ENCODE measurements at regions not wholly inside any gene's neighbourhood (a gene's known extent, or its start where the extent isn't known, plus 50 kb on each side); places are given as distances from the start of the nearest gene placed in this dataset.
"Not testable (repeated sequence)": the region's sequence is repeated elsewhere in the genome, so short reads cannot be mapped to it uniquely, and the experiment has no call there.

DNA sequence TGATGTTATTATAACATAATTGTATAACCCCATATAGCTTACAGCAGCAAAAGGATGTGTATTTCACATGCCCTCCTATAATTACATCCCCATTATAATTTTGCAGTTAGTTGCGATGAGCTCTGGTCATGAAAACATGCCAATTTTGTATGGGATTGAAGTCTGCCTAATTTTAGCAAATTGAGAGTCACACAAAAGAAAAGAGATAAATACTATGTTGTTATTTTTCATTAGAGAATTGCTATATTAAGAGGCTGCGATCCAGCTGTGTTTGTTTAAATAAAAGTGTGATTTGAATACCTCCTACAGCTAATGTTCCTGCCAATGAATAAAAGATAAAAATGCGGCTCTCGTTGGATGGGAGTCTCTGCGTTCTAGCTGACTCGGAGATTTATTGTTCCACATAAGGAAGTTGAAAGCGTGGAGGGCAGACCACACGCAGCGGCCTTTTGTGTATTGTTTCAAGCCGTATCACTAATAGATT lies 461.0 kb upstream of the NFIA start:
- Mint-ChIP-seq H3K9me3 (ENCODE audit: low read depth) (no peaks in the 10 kb centered on the region), H3K4me1 (ENCODE audit: low read depth) (no peaks in the 10 kb centered on the region), H3K27ac (no peak overlapping the region), H3K36me3 (no peaks in the 10 kb centered on the region), H3K4me3 (no peak overlapping the region), H3K27me3 (peaks cover 17% of the 10 kb centered on the region)

DNA sequence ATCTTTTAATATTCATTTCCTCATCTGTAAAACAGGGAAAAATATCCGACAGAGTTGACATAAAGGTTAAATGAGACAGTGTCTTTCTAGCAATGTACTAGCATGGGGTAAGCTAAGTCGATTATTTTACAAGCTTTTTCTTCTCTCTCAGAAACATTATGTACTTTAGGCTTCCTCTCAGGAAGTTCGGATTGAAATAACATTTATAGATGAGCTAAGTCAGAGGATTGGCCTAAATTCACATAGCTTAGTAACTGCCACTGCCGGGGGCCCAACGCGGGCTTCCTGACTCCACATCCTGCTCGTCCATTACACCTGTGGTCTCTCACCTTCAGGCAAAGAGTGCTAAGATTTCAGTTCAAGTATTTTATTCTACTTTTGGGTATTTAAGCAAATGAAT lies 462.3 kb upstream of the NFIA start:
- H3K27me3 Mint-ChIP-seq: peaks cover 17% of the 10 kb centered on the region
- no peak overlapping the region for H3K27ac Mint-ChIP-seq
- no peak overlapping the region for H3K4me3 Mint-ChIP-seq
- H3K4me1 Mint-ChIP-seq (ENCODE audit: low read depth): no peaks in the 10 kb centered on the region
- no peaks in the 10 kb centered on the region for H3K36me3 Mint-ChIP-seq
- no peaks in the 10 kb centered on the region for H3K9me3 Mint-ChIP-seq (ENCODE audit: low read depth)

DNA sequence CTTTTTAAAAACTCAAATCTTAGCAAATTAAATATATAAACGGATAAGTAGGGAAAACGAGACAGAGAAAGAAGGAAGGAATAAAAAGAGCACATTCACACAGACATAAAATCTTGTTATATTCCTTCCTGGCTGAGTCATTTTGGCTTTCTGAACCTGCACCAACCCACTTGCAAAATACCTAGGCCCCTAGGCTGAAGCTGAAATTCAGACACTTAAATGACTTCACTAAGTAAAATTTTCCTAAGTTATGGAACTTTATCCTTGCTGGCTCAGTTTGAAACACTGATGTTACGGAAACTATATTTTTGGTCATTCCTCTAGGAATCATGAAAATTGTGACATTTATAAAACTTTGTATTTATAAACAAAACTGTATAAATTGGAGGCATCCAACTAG lies 462.8 kb upstream of the NFIA start:
- Mint-ChIP-seq H3K27me3 (peaks cover 17% of the 10 kb centered on the region), H3K36me3 (no peaks in the 10 kb centered on the region), H3K4me1 (ENCODE audit: low read depth) (no peaks in the 10 kb centered on the region), H3K27ac (no peak overlapping the region), H3K9me3 (ENCODE audit: low read depth) (no peaks in the 10 kb centered on the region), H3K4me3 (no peak overlapping the region)

DNA sequence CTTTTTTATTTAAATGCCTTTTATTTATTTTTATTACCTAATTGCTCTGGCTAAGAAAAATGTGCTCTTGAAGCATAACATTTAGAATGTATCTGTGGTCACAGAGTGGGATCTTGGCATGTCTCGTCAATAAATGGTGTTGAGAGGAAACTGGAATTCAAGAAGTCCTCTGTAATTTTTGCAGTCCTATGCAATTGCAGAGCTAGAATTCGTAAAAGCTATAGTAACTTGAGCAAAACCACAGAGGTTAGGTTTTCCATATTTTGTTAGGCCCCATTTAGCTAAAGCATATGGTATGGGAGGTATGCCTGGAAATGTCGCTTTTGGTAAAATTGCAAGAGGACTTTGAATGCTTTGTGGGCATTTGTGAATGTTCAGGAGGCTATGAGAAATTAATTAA lies 466.7 kb upstream of the NFIA start:
- Mint-ChIP-seq H3K9me3 (ENCODE audit: low read depth) (no peaks in the 10 kb centered on the region), H3K27ac (no peak overlapping the region), H3K36me3 (no peaks in the 10 kb centered on the region), H3K4me3 (no peak overlapping the region), H3K4me1 (ENCODE audit: low read depth) (no peaks in the 10 kb centered on the region), H3K27me3 (peaks cover 9% of the 10 kb centered on the region)

DNA sequence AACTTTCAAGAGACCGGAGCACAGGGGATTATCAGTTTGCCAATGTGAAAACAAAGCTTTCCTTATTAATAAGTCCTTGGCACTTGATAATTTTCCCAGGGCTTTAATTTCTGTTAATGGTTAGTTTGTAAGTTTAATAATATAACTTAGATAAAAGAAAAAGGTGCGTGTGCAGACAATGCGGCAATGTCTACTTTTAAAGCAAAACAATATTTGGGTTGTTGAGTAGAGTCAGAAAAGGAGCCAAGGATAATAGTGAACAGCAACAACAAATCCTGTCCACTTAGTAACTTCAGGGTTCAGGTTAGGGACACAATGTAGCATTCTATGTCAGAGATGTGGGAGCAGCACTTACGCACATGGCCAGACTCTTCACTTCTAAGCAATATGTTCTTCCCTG lies 469.6 kb upstream of the NFIA start:
- no peaks in the 10 kb centered on the region for H3K9me3 Mint-ChIP-seq (ENCODE audit: low read depth)
- H3K4me1 Mint-ChIP-seq (ENCODE audit: low read depth): no peaks in the 10 kb centered on the region
- no peak overlapping the region for H3K27ac Mint-ChIP-seq
- H3K36me3 Mint-ChIP-seq: no peaks in the 10 kb centered on the region
- H3K4me3 Mint-ChIP-seq: no peak overlapping the region
- H3K27me3 Mint-ChIP-seq: peaks cover 7% of the 10 kb centered on the region

DNA sequence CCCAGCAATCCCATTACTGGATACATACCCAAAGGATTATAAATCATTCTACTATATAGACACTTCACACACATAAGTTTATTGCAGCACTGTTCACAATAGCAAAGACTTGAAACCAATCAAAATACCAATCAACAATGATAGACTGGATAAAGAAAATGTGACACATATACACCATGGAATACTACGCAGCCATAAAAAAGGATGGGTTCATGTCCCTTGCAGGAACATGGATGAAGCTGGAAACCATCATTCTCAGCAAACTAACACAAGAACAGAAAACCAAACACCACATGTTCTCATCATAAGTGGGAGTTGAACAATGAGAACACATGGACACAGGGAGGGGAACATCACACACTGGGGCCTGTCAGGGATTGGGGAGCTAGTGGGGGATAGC lies 475.4 kb upstream of the NFIA start:
- H3K27ac Mint-ChIP-seq; H3K4me3 Mint-ChIP-seq; H3K27me3 Mint-ChIP-seq; H3K4me1 Mint-ChIP-seq (ENCODE audit: low read depth); H3K9me3 Mint-ChIP-seq (ENCODE audit: low read depth); H3K36me3 Mint-ChIP-seq: not testable (repeated sequence)

DNA sequence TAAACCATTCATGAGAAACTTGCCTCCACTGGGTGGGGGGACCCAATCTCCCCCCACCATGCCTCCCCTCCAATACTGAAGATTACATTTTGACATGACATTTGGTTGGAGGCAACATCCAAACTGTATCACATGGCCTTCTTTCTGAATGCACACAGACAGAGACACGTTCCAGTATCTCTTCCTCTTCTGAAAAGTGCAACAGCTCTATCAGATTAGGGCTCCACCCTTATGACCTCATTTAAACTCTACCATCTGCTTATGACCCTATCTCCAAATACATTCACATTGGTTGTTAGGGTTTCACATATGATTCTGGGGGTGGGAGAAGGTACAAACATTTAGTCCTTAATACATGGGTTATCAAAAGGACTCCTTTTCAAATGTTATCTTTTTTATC lies 481.8 kb upstream of the NFIA start:
- Mint-ChIP-seq H3K9me3 (ENCODE audit: low read depth) (no peaks in the 10 kb centered on the region), H3K27me3 (peaks cover 4% of the 10 kb centered on the region), H3K27ac (no peak overlapping the region), H3K36me3 (no peaks in the 10 kb centered on the region), H3K4me3 (no peak overlapping the region), H3K4me1 (ENCODE audit: low read depth) (no peaks in the 10 kb centered on the region)

DNA sequence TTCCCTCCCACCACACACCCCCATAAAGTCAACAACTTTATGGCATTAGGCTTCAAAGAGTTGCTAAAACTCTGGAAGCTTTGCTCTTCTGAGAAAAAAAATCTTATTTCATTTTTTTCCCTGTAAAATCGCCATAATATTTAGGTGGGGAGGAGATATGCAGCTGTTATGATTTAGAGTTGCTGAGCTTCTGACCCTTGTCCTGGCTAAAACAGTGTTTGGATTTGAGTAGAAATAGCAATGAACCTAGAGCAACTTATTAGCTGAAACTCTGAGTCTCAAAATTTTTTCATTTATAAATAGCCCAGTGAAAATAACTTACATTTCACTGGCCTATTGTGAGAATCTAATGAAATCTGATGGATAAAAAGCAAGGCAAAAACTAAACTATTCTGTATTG lies 482.8 kb upstream of the NFIA start:
- H3K9me3 Mint-ChIP-seq (ENCODE audit: low read depth): no peaks in the 10 kb centered on the region
- no peaks in the 10 kb centered on the region for H3K4me1 Mint-ChIP-seq (ENCODE audit: low read depth)
- H3K4me3 Mint-ChIP-seq: no peak overlapping the region
- no peaks in the 10 kb centered on the region for H3K36me3 Mint-ChIP-seq
- no peak overlapping the region for H3K27ac Mint-ChIP-seq
- peaks cover 4% of the 10 kb centered on the region for H3K27me3 Mint-ChIP-seq

DNA sequence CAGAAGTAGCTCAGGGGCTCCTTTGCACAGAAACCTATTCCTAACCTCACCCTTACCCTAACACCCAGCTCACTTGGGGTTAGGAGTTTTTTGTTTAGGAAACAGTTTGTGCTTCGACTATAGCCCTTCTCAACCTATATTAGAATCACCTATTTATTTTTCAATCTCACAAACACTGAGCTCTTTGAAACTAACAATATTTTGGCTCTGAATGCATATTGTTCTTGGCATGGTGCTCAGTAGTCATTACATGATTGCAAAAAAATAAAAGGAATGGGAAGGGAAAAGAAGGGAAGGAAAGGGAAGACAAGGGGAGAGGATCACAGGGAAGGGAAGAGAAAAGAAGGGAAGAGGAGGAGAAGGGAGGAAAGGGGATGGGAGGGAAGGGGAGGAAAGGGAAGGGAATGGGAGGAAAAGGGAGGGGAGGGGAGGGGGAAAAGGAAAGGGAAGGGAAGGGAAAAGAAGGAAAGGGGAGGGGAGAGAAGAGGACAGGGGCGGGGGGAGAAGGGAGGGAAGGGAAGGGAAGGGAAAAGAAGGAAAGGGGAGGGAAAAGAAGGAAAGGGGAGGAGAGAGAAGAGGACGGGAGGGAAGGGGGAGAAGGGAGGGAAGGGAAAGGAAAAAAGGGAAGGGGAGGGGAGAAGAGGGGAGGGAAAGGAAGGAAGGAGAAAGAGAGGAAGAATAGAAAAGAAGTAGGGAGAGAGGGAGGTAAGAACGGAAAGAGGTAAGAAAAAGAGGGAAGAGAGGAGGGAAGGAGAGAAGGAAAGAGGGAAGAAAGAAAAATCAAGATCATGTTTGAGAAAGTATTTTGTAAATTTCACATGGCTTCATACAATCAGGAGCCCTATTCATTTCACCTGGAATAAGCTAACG lies 484.1 kb upstream of the NFIA start:
- Mint-ChIP-seq H3K36me3 (no peaks in the 10 kb centered on the region), H3K4me1 (ENCODE audit: low read depth) (no peaks in the 10 kb centered on the region), H3K27ac (no peak overlapping the region), H3K9me3 (ENCODE audit: low read depth) (no peaks in the 10 kb centered on the region), H3K27me3 (peaks cover 4% of the 10 kb centered on the region), H3K4me3 (no peak overlapping the region)

DNA sequence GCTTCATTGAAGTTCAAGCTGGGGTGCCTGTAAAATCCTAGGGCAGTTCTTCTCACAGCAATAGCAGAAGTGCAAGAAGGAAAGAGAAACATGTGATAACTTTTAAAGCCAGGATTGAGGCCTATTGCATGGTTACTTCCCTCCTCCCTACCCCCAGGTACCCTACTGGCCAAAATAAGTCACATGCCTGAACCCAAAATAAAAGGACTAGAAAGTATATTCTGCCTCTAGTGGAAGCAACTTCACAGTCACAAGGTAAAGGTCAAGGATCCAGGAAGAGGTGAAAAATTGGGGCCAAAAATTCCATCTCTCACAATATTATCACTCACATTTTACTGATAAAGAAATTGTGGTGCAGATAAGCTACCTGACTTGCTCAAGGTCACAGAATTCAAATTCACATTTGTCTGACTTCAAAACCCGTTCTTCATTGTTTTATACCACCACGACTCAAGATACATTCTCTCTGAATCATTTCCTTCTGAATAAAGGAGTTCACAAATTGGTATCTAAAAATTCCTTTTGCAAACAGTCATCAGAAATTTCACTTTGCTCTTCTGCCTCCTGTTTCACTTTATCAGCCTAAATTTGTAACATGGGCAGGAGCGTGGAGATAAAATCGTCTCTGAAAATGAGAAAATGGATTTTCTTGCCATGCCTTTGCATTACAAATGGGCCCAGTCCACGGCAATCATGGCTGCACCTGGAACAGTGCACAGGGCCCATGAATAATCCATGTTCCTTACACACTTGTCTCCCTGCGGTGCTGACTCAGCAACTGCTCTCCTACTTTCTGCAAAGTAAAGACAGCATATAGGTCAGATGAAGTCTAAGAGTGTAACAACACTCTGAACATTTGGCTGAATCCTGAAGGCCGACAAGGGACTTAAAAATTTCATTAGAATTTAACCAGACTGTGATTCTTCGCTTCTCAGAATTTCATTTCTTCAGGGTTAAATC lies 485.3 kb upstream of the NFIA start:
- no peak overlapping the region for H3K27ac Mint-ChIP-seq
- no peaks in the 10 kb centered on the region for H3K4me1 Mint-ChIP-seq (ENCODE audit: low read depth)
- H3K36me3 Mint-ChIP-seq: no peaks in the 10 kb centered on the region
- H3K4me3 Mint-ChIP-seq: no peak overlapping the region
- peaks cover 4% of the 10 kb centered on the region for H3K27me3 Mint-ChIP-seq
- H3K9me3 Mint-ChIP-seq (ENCODE audit: low read depth): no peaks in the 10 kb centered on the region

DNA sequence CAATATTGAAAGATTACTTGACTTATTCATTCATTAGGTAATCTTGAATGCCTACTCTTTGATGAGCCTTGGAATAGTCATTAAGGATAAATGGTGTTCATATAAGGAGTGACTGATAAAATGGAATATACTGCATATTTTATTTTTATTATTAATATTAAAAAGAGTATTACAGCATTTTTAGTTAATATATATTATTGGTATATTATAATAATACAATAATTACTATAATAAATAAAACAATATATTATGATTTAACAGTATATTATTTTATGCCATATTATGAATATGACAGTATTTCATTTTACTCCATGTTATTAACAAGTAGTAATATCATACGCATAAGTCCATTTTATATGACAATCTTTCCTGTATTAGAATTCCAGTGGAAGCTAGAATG lies 490.8 kb upstream of the NFIA start:
- Mint-ChIP-seq H3K27ac (no peak overlapping the region), H3K4me1 (ENCODE audit: low read depth) (no peaks in the 10 kb centered on the region), H3K36me3 (no peaks in the 10 kb centered on the region)

DNA sequence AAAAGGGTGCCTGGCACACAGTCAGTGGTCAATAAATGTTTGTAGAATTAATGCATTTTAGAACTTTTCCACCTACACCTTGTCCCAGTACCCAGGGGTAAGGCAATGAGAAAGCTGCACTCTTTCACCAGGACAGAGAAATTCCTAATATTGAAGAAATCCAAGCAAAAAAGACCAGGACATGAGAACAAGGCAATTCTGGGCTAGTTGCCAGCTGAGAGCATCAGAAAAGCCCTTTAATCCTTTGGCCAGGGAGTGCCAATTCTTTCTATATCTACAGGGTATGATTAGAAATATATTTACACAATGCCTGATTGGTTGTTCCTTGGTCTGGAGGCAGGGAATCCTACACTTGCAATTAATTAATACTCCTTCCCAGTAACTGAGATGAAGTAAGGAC lies 492.4 kb upstream of the NFIA start:
- Mint-ChIP-seq H3K4me3 (no peak overlapping the region), H3K4me1 (ENCODE audit: low read depth) (no peaks in the 10 kb centered on the region), H3K27me3 (no peaks in the 10 kb centered on the region), H3K9me3 (ENCODE audit: low read depth) (no peaks in the 10 kb centered on the region), H3K36me3 (no peaks in the 10 kb centered on the region), H3K27ac (no peak overlapping the region)

More for the DNA sequence above, 490.8 kb upstream of the NFIA start:
- Mint-ChIP-seq H3K9me3 (ENCODE audit: low read depth) (no peaks in the 10 kb centered on the region), H3K4me3 (no peak overlapping the region), H3K27me3 (no peaks in the 10 kb centered on the region)

DNA sequence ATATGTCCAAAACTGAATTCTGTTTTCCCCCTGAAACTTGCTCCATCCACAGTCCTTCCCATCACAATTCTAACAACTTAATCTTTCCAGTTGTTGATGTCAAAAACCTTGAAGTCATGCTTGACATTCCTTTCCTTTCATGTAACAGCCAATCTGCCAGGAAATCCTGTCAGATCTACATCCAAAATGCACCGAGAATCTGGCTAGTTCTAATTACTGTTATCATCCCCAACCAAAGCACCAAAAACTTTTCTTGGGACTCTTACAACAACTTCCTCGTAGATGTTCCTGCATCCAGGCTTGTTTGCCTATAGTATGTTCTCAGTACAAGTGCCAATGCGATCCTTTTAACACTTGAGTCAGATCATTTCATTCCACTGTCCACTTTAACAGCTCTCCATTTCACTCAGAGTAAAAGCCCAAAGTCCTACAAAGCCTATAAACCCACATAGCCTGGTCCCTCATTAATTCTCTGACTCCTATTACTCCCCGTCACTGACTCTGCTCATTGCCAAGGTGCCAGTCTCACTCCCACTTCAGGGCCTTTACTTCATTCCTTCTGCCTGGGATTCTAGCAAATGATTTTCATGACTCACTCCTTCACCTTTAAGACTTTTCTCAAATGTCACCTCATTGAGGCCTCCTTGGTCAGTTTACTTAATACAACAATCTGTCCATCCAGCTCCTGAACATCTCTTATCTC lies 493.2 kb upstream of the NFIA start:
- no peak overlapping the region for H3K27ac Mint-ChIP-seq
- no peaks in the 10 kb centered on the region for H3K4me1 Mint-ChIP-seq (ENCODE audit: low read depth)
- H3K36me3 Mint-ChIP-seq: no peaks in the 10 kb centered on the region
- H3K9me3 Mint-ChIP-seq (ENCODE audit: low read depth): peaks cover under 1% of the 10 kb centered on the region
- no peaks in the 10 kb centered on the region for H3K27me3 Mint-ChIP-seq
- no peak overlapping the region for H3K4me3 Mint-ChIP-seq

DNA sequence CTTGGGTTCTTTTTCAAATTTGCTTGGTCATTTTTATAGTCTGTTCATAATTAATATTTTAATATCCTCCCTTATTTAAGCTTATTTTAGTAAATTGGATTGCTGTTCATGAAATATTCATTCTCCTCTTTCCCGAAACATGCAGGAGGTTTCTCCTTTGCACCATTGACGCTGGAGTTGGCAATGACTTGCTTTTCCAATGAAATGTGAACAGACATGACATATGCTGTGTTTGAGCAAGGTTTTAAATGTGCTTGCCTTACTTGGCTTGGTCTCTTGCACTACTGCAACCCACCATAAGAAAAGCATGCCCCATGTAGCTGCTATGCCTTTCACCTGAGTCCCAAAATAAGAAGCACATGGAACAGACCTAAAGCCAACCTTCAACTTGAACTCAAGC lies 498.0 kb upstream of the NFIA start:
- no peaks in the 10 kb centered on the region for H3K27me3 Mint-ChIP-seq
- H3K36me3 Mint-ChIP-seq: no peaks in the 10 kb centered on the region
- H3K4me1 Mint-ChIP-seq (ENCODE audit: low read depth): no peaks in the 10 kb centered on the region
- H3K27ac Mint-ChIP-seq: no peak overlapping the region
- H3K4me3 Mint-ChIP-seq: no peak overlapping the region
- H3K9me3 Mint-ChIP-seq (ENCODE audit: low read depth): peaks cover 7% of the 10 kb centered on the region

DNA sequence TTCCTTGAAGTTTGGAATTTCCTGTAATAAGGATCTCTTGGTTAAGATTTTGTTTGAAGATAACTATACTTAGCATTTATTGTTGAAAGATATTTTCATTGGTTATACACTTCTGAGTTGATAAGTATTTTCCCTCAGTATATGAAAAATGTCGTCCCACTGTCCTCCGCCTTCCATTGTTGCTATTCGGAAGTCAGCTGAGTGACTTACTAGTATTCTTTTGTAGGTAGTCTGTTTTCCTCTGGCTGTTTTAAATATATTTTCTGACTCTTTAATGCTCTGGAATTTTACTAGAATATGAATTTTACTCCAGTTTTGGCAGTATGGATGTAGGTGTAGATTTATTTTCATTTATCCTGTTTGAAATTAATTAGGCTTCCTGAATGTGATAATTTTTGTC lies 498.7 kb upstream of the NFIA start:
- Mint-ChIP-seq H3K4me1 (ENCODE audit: low read depth) (no peaks in the 10 kb centered on the region), H3K27ac (no peak overlapping the region), H3K27me3 (no peaks in the 10 kb centered on the region), H3K9me3 (ENCODE audit: low read depth) (peaks cover 7% of the 10 kb centered on the region), H3K4me3 (no peak overlapping the region), H3K36me3 (no peaks in the 10 kb centered on the region)

Data from activated naive CD8-positive, alpha-beta T cell (primary cell).